OCI-LY7 (cell line): ENCODE measurements at regions not wholly inside any gene's neighbourhood (a gene's known extent, or its start where the extent isn't known, plus 50 kb on each side); places are given as distances from the start of the nearest gene placed in this dataset.

Experiments
- BruUV-seq: library from RNA; stranded (reverse); fragments of 400-500 nt; replicated peaks from 2 replicates; lab custom pipeline; 2021; lab: Mats Ljungman, UMichigan
- CTCF ChIA-PET: fragments of 300-600 bp; sonication (Branson Sonifier 250); formaldehyde crosslinking; loops from one replicate; lab custom pipeline; 2022; ENCODE audit warnings: antibody characterized with exemption; ENCODE audit not compliant: unreplicated experiment; lab: Charles Lee
- POLR2A ChIA-PET: fragments of 300-600 bp; sonication (Branson Sonifier 250); formaldehyde crosslinking; loops from one replicate; lab custom pipeline; 2022; ENCODE audit warnings: antibody characterized with exemption; lab: Charles Lee
- DNase-seq: peaks from one replicate; pipeline ENCODE4 v3.0.0-alpha.2; 2015; ENCODE audit warnings: low spot score
- H2AFZ ChIP-seq: fragments of 200-600 bp; sonication (generic), shearing (Covaris generic); 2 replicates; pipeline ENCODE4 v1.6.1; 2014; ENCODE audit warnings: mild to moderate bottlenecking, antibody characterized with exemption, low read length, moderate library complexity
- H3K27ac ChIP-seq: fragments of 200-600 bp; sonication (generic); 2 replicates; pipeline ENCODE4 v1.5.1; 2014; ENCODE audit warnings: mixed run types, low read depth, mild to moderate bottlenecking, moderate library complexity, low read length, inconsistent platforms; ENCODE audit not compliant: poor library complexity, severe bottlenecking
- H3K36me3 ChIP-seq: fragments of 200-600 bp; sonication (generic); 2 replicates; pipeline ENCODE4 v1.6.1; 2014; ENCODE audit warnings: mild to moderate bottlenecking, antibody characterized with exemption, low read length, moderate library complexity, mixed read lengths; ENCODE audit not compliant: insufficient read depth
- H3K4me1 ChIP-seq: fragments of 200-600 bp; sonication (generic); 2 replicates; pipeline ENCODE4 v1.5.1; 2014; ENCODE audit warnings: mild to moderate bottlenecking, low read length; ENCODE audit not compliant: insufficient read depth, poor library complexity, severe bottlenecking
- H3K4me2 ChIP-seq: fragments of 200-600 bp; sonication (generic); 2 replicates; pipeline ENCODE4 v1.6.1; 2014; ENCODE audit warnings: mild to moderate bottlenecking, low read length
- H3K4me3 ChIP-seq: fragments of 200-600 bp; sonication (generic); 2 replicates; pipeline ENCODE4 v1.5.1; 2014; ENCODE audit warnings: mild to moderate bottlenecking, low read depth, low read length; ENCODE audit not compliant: poor library complexity, severe bottlenecking
- H3K79me2 ChIP-seq: fragments of 200-600 bp; sonication (generic); 2 replicates; pipeline ENCODE4 v1.6.1; 2016; ENCODE audit warnings: low read depth, mild to moderate bottlenecking, low read length, moderate library complexity, mixed read lengths; ENCODE audit not compliant: insufficient read depth
- H3K9me2 ChIP-seq: fragments of 200-600 bp; sonication (generic); 2 replicates; pipeline ENCODE4 v1.6.1; 2016; ENCODE audit warnings: mild to moderate bottlenecking, low read length, mixed read lengths; ENCODE audit not compliant: insufficient read depth
- H3K9me3 ChIP-seq: fragments of 200-600 bp; sonication (generic); 2 replicates; pipeline ENCODE4 v1.6.1; 2014; ENCODE audit warnings: mild to moderate bottlenecking, mixed run types, low read length, mixed read lengths
- H4K20me1 ChIP-seq: fragments of 200-600 bp; sonication (generic); 2 replicates; pipeline ENCODE4 v1.6.1; 2014; ENCODE audit warnings: mild to moderate bottlenecking, antibody characterized with exemption, low read length, moderate library complexity, mixed read lengths; ENCODE audit not compliant: insufficient read depth
- EZH2phosphoT487 ChIP-seq: fragments of 200-600 bp; sonication (generic); IDR thresholded peaks from 2 replicates; pipeline ENCODE4 v1.6.1; 2018; ENCODE audit warnings: low read depth, borderline replicate concordance, mild to moderate bottlenecking, mixed run types, antibody characterized with exemption, low read length, moderate library complexity, mixed read lengths
- intact Hi-C: fragments of 100-400 bp; cut with micrococcal nuclease; formaldehyde crosslinking; loops from one replicate; pipeline ENCODE4 v1.10.0; 2022; ENCODE audit not compliant: unreplicated experiment
- TF ChIP-seq, protein P1 (sequence below): fragments of 200-600 bp; sonication (generic); conservative IDR thresholded peaks from 2 replicates; pipeline ENCODE4 v1.5.1; 2014; ENCODE audit warnings: mild to moderate bottlenecking, antibody characterized with exemption, low read length, moderate library complexity, mixed read lengths

DNA sequence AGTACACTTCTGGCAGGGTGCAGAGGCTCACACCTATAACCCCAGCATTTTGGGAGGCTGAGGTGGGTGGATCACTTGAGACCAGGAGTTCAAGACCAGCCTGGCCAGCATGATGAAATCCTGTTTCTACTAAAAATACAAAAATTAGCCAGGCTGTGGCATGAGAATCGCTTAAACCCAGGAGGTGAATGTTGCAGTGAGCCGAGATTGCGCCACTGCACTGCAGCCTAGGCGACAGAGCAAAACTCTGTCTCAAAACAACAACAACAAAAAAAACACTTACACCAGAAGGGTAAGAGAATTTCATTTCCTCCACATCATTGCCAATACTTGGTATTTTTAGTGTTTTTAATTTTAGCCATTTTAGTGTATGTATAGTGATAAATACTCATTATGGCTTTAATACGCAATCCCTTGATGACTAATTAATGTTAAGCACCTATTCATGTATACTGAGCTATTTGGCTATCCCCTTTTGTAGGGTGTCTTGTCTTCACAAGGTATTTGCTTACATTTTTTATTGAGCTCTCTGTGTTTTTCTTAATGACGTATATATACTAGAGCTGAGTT is 77.1 kb upstream of the TNR start:
- H3K4me2 ChIP-seq: no peak overlapping the region
- no peak overlapping the region for H2AFZ ChIP-seq
- intact Hi-C loops: no loop called here
- H4K20me1 ChIP-seq: no peaks in the 10 kb centered on the region
- no peaks in the 10 kb centered on the region for H3K9me3 ChIP-seq
- H3K27ac ChIP-seq: no peak overlapping the region
- no peaks in the 10 kb centered on the region for H3K9me2 ChIP-seq
- ChIA-PET POLR2A (no interaction called here), CTCF (no interaction called here)
- H3K36me3 ChIP-seq: no peaks in the 10 kb centered on the region
- H3K79me2 ChIP-seq: no peaks in the 10 kb centered on the region
- no peak for DNase-seq
- BruUV-seq: no TSS peak
- no peak overlapping the region for H3K4me3 ChIP-seq
- TF ChIP-seq, protein P1, sequence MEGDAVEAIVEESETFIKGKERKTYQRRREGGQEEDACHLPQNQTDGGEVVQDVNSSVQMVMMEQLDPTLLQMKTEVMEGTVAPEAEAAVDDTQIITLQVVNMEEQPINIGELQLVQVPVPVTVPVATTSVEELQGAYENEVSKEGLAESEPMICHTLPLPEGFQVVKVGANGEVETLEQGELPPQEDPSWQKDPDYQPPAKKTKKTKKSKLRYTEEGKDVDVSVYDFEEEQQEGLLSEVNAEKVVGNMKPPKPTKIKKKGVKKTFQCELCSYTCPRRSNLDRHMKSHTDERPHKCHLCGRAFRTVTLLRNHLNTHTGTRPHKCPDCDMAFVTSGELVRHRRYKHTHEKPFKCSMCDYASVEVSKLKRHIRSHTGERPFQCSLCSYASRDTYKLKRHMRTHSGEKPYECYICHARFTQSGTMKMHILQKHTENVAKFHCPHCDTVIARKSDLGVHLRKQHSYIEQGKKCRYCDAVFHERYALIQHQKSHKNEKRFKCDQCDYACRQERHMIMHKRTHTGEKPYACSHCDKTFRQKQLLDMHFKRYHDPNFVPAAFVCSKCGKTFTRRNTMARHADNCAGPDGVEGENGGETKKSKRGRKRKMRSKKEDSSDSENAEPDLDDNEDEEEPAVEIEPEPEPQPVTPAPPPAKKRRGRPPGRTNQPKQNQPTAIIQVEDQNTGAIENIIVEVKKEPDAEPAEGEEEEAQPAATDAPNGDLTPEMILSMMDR: no peak
- no peaks in the 10 kb centered on the region for H3K4me1 ChIP-seq

DNA sequence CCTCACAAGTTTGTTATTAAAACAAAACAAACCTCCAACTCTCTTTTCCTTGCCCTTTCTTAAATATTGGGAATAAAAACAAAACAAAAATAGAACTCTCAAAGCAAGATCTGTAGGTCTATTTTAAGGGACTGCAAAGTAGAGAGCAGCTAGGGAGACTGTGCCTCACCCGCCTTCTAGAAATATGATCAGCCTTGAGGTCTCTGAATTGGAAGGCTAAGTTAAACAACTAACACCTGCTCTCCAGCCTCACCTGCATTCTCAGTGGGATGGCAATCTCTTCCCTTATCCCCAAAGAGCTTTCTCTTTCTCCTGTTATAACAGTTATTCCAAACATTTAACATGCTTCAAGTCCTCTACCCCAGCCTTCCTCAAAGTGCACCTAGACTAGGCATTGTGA is 75.5 kb upstream of the TNR start:
- DNase-seq: no peak
- Histone ChIP-seq H3K9me3 (no peaks in the 10 kb centered on the region), H3K79me2 (no peaks in the 10 kb centered on the region), H3K9me2 (no peaks in the 10 kb centered on the region), H2AFZ (no peak overlapping the region), H3K36me3 (no peaks in the 10 kb centered on the region), H3K27ac (no peak overlapping the region), H4K20me1 (no peaks in the 10 kb centered on the region), H3K4me3 (no peak overlapping the region), H3K4me2 (no peak overlapping the region), H3K4me1 (no peaks in the 10 kb centered on the region)
- no TSS peak for BruUV-seq
- CTCF ChIA-PET: no interaction called here
- TF ChIP-seq EZH2phosphoT487: no peak
- TF ChIP-seq, protein P1: no peak
- POLR2A ChIA-PET: no interaction called here
- intact Hi-C loops: no loop called here

DNA sequence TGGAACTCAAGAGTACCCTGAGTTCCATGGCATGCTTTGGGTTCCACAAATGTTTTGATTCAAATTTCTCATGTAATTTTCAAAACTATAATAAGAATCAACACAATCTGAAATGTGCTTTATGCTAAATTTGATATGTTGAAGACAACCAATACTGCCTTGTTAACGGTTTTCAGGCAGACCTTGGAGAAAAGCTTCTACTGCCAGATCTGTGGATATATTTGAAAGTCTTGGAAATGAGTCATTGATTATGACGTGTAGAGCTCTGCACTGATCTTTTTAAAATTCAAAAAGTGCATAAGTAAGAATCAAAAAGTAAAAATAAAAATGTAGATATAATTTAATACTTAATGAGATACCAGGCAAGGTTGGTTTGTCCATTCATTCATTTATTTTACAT is 74.0 kb upstream of the TNR start:
- Histone ChIP-seq H4K20me1 (no peaks in the 10 kb centered on the region), H3K79me2 (no peaks in the 10 kb centered on the region), H3K9me2 (no peaks in the 10 kb centered on the region), H3K4me1 (no peaks in the 10 kb centered on the region), H2AFZ (no peak overlapping the region), H3K9me3 (no peaks in the 10 kb centered on the region), H3K36me3 (no peaks in the 10 kb centered on the region), H3K4me3 (no peak overlapping the region), H3K27ac (no peak overlapping the region), H3K4me2 (no peak overlapping the region)
- intact Hi-C loops: no loop called here
- POLR2A ChIA-PET: interaction anchor here (0.8 to 1.2 kb wide), 2 partner anchors 10 to 22 kb away, joined by 3 to 5 read pairs; no protein-coding TSS in a partner anchor
- TF ChIP-seq, protein P1: no peak
- TF ChIP-seq EZH2phosphoT487: no peak
- CTCF ChIA-PET: no interaction called here
- BruUV-seq: no TSS peak
- DNase-seq: no peak
